Testis (tissue), 2 donors: ENCODE measurements at regions not wholly inside any gene's neighbourhood (a gene's known extent, or its start where the extent isn't known, plus 50 kb on each side); places are given as distances from the start of the nearest gene placed in this dataset.

Source experiments
- CTCF ChIP-seq, 3 experiments: fragments of 450-650 bp in 2 of 3; fragments of 200-600 bp in 1 of 3; sonication (generic) in 1 of 3; IDR thresholded peaks; one replicate each; pipeline ENCODE4 v1.5.1; 2016 to 2019; ENCODE audit warnings: antibody characterized with exemption in 3 of 3, mild to moderate bottlenecking in 2 of 3, moderate library complexity in 1 of 3
- POLR2A ChIP-seq: fragments of 450-650 bp; IDR thresholded peaks from one replicate; pipeline ENCODE4 v1.6.1; 2017; ENCODE audit warnings: antibody characterized with exemption, mild to moderate bottlenecking, moderate library complexity

GRCh38 chr5:155367841-155368240 lies 354.3 kb downstream of the KIF4B start:
- TF ChIP-seq CTCF (IDR thresholded peaks at IDR 0.05) (no peak), POLR2A (no peak)
